ENCODE measurements at regions not wholly inside any gene's neighbourhood (a gene's known extent, or its start where the extent isn't known, plus 50 kb on each side); places are given as distances from the start of the nearest gene placed in this dataset.
A peak's percentile ranks its signal among the peaks of the same experiment; 100 is the strongest.

DNA sequence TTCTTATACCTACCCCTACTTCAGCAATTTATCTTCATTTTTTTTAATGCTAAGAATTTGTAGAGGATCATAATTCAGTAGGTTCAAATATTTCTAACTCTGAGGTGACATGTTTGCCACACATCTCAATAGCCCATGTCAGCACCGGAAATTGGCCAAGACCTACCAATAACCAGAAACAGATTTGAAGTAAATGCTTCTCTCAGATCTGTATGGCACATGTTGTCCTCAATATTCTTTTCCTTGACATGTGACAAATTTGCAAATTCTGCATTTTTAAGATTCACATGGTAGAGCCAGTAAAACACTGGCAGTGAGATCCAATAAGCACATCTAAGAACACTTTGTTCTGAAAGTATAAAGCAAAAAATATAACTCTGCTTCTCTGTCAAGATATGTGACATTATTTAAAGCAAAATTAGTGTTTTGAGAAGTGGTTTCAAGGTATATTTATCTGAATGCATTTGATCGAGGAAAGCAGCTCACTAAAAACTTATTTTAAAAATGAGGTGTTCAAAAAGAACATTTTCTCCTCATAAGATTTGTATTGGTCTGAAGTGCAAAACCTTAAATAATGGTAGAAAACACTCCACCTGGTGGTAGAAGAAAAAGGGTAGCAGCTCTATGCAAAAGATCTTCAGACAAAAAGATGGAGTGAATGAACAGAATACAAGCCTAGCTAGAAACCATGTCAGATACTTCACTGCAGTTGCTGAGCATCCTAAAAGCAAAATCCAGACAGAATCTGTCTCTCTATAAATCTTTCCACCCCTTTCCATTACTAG, 513.8 kb upstream of the FAM241A start:
- peak; percentile 32 for DNase-seq

DNA sequence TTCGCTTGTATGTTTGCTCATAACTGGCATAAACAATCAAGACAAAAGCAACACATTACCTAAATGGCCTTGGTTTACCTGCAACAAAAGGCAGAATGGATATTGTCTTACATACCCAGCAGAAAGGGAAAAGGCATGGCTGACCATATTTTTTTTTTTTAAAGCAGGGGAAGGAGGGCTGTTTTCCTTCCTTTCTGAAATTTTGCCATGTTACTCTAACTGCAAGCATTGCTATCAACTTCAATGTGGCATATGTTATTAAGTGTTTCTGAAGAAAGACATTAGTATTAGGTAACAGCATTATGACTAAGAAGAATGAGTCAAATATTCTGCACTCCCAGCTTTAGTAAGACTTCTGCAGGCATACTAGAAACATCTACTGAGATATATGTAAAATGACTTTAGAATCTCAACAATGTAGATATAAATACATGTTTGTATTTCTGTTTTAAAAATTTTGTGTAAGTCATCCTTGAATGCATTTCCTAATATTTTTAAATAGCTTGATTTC, 512.6 kb upstream of the FAM241A start:
- DNase-seq = no peak

DNA sequence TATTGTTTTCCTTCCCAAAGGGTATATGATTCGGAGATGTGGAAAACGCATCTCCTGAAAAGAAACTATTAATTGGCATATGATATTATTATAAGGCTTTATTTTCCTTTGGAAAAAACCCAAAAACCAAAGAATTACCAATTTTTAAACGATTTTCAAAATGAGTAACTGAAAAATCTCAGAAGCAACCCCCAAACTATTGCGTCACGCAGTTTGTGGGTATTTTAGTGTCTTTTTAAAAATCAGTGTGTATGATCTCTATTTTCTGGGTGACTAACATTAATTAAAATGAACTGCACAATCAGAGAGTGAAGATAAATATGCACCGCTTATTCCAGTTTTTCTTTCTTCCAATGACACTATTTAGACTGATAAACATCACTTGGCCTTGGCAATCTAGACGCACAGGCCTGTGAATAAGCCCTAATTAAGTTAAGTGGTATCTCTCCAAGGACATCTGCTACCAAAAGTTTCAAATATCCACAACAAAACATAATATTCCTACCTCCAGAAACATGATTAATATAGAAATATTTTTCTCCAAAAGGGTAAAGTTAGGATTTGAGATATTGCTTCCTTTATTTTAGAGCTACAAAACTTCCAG, 511.5 kb upstream of the FAM241A start:
- no peak for DNase-seq

GRCh38 chr4:111635646-111636045, 509.6 kb upstream of the FAM241A start:
- DNase-seq = no peak

DNA sequence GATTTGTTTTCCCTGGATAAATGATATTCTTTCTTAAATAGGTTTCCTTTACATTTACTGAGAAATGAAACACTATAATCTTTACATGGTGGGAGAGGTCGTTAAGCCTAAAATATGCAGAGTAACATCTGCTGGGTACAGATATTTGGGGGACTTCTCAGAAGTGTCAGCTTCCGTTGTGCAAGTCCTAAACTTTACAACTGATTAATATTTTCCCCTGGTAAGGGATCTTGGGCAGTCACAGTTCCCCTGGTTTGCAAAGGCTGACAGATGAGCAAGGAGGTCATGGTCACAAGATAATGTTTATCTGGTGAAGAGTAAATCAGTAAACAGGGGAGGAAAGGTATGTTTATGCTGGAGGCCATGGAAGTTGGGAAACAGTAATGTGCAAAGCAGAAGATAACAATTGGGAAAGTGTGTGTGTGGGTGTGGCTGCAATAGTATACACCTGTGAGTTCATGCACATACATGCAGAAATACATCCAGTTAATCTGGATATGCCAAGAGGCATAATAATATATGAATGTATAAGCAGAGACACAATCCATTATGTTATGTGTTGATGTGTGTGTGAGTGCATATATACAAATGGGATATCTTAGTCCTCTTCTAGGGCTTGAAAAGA, 508.2 kb upstream of the FAM241A start:
- DNase-seq = no peak

DNA sequence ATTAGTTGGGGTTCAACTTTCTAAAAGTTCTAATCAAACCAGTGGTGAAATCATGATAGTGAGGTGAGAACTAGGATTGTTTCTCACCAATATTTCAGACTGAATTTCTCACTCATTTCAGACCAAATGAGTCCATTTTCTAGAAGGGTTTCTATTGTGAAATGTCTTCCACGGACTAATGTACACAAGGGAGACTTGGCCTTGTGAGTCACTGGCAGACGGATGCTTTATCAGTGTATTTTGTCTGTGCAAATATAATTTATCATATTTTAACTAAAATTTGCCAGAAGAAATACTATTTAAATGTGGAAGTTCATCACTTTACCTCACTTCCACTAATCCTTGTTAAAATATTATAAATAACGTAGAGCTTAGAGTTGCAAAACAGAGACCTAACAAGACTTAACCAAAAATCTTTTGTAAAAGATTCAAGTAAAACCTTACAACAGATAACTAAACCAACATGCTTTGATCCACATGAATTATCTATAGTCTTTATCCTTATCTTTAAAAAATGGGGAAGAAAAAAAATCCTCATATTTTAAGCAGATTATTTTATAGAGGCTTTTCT, 506.0 kb upstream of the FAM241A start:
- DNase-seq = no peak

- DNase-seq = no peak
Observed at GRCh38 chr4:111639876-111640275, 505.4 kb upstream of the FAM241A start.

GRCh38 chr4:111641813-111642579, 503.3 kb upstream of the FAM241A start:
- peak; percentile 93 for DNase-seq

GRCh38 chr4:111648056-111648455, 497.2 kb upstream of the FAM241A start:
- DNase-seq = no peak

GRCh38 chr4:111649308-111649707, 495.9 kb upstream of the FAM241A start:
- no peak for DNase-seq

GRCh38 chr4:111650146-111650545, 495.1 kb upstream of the FAM241A start:
- no peak for DNase-seq

- no peak for DNase-seq
Observed at GRCh38 chr4:111650674-111651086, 494.6 kb upstream of the FAM241A start.

DNA sequence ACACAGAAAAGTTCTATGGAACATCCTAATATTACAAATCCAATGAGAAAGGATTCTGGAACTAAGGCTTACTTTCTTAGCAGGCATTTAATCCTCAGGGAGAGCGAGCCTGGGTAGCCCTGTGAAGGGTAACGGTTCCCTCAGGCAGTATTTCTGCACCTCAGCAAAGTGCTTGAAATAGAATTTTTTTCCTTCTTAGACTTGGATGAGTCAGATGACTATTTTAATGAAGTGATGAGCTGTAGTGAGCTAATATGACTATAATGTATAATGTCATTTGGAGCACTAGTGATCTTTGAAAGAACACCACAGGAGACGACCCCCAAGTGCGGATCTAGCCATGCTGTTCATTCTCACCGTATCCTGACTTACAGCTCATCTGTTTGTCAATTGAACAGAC, 493.0 kb upstream of the FAM241A start:
- DNase-seq = no peak

- DNase-seq = no peak
Observed at GRCh38 chr4:111652986-111653385, 492.3 kb upstream of the FAM241A start.

DNA sequence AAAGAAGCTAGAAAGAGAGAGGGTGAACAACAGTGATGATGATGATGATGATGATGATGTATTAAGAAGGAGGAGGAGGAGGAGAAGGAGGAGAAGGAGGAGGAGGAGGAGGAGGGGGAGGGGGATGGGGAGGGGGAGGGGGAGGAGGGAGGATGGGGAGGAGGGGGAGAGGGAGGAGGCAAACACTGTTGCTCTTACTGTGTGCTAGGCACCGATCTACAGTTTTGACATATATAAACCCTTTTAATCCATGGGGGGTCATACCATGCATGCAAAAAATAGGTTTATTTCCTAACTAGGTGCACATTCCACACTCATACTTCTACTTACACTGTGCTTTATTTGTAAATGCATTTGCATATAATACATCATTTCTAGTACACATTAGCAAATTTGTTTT, 482.8 kb upstream of the FAM241A start:
- no peak for DNase-seq

DNA sequence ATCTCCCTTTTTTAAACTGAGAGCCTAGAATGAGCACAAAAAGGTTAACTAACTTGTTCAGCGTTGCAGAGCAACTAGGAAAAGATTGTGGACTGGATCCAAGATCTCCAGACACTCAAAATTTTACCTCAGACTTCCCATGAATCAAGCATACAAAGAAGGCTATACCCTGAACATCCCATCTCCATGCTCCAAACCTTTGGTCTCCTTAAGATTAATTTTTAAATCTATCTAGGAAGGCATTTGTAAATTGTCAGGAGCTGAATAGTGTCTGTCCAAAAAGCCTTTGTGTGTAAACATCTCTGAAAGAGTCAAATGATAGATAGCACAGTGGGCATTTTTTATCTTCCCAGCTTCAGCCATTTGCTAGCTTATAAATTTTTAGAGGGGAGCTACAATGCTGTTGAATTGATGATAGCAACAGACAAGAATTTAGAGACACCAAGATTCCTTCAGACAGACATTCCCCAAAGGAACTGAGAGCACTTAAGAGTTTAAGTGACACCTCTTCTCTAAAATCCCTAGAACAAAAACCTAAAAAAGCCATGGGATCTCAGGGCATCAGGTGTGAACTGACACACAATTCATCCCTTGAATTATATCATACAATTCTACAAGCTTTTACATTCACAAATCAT, 480.8 kb upstream of the FAM241A start:
- no peak for DNase-seq

- DNase-seq = no peak
Observed at GRCh38 chr4:111666826-111667360, 478.4 kb upstream of the FAM241A start.

DNA sequence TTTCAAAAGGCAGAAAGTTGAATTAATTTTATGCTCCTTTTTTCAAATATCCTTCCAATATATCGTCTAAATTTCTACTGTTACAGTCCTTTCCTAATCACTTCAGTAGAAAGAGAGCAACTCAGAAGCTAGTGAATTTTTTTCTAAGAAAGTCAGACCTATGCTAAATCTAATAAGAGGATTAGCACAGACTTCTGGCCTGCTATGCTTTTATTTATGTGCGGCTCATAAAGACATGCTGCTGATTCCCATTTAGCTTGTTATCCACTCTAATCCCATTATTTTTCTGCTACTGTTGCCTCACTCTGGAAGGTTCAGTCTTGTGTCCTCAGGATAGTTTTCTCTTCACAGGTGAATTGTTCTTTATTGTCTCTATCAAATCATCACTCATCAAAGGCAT, 473.5 kb upstream of the FAM241A start:
- DNase-seq = no peak

GRCh38 chr4:111675746-111676145, 469.5 kb upstream of the FAM241A start:
- DNase-seq = no peak

DNA sequence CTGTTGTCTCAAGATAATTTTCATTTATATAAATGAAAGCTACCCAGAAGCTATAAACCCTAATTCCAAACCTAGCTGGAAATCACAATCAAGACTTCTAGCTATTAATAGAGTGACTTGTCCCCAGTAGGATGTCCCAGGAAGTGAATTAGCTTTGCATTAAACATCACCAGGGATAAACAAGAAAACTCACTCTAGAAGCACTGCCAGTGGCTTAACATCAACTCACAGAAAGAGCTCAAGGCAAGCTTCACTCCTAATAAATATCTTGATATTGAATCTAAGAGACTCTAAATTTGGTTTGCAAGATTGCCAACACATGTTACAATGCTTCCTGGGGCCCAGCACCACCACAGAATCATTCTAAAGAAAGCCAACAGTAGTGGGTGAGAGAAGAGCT, 468.7 kb upstream of the FAM241A start:
- DNase-seq = no peak

DNA sequence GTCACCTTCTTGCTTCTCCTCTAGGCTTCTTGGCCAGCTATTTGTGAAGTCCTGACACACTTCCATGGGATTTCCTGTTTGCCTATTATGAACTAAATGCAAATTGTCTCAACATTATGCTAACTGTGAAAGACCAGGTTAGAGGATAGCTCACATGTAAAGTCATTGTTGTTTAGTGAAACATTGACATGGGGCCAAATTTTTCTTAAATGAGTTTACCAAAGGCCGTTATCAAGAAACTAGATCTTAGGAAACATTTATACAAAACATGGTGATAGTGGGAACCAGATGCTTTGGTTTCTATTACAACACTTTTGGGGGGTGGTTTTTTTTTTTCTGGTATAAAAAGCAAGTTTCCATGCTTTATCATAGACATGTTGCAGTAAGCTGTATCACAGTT, 466.8 kb upstream of the FAM241A start:
- DNase-seq = no peak

- DNase-seq = no peak
Observed at GRCh38 chr4:111678908-111679307, 466.3 kb upstream of the FAM241A start.

Measured in hematopoietic multipotent progenitor cell treated with erythropoietin and hydrocortisone succinate and interleukin-3 and kit ligand, for 6 days (in vitro differentiated cells).